ENCODE measurements at regions not wholly inside any gene's neighbourhood (a gene's known extent, or its start where the extent isn't known, plus 50 kb on each side); places are given as distances from the start of the nearest gene placed in this dataset.

DNA sequence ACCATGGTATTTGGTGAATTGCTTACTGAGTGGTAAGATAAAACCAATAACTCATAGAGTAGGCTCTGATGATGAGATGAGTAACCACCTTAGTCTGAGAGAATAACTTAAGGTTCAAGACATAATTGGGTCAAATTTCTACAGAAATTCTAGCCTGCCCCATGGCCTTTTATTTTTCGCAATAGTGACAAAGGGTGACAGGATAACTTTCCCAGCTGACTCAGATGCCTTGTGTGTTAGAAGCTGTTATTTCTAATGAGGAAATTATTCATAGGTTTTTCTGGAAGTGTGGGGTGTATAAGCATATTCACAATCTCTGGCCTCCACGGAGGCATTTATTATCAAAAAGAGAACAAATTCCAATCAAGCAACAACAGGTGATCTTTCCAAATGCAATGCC lies 159.0 kb downstream of the NUP35 start:
- intact Hi-C loops (cut with micrococcal nuclease): no loop called here

DNA sequence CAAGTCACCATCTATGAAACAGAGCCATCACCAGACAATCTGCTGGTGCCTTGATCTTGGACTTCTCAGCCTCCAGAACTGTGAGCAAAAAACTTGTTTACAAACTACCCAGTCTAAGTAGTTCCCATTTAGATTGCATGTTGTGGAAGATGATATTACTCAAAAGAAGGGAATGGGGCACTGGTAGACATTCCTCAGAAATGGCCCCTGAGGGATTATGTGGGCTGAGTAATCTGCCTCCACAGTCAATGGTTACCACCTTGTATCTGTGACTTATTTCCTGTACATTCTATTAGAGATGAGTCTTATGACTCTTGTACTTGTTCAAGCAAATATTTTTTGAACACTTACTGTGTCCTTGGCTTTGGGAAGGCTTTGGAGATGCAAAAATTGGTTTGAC lies 160.4 kb downstream of the NUP35 start:
- intact Hi-C loops (cut with micrococcal nuclease): no loop called here

- intact Hi-C loops (cut with micrococcal nuclease): no loop called here
Observed at GRCh38 chr2:183291436-183291835, 167.2 kb downstream of the NUP35 start.

- intact Hi-C loops (cut with micrococcal nuclease): no loop called here
Observed at GRCh38 chr2:183292028-183292427, 167.8 kb downstream of the NUP35 start.

DNA sequence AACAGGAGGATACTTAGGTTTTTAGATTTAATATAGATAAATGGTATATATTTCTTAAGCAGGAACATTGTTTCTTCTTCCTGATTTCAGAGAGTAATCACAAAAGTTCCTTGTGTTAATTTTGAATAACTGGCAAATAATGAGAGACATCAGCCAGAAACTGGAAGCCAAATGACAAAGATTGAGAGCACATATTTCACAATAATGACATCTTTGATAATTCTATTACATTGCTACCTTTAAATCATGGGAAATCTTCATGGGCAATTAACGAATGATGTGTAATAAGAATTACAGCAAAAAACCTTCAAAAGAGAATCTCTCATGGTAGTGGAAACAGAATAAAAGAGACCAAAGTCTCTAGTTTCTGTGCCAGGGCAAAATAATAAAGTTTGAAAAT lies 215.1 kb downstream of the NUP35 start:
- intact Hi-C loops (cut with micrococcal nuclease): no loop called here

GRCh38 chr2:183341057-183341456 lies 216.8 kb downstream of the NUP35 start:
- intact Hi-C loops (cut with micrococcal nuclease): no loop called here

GRCh38 chr2:183347969-183348368 lies 223.7 kb downstream of the NUP35 start:
- intact Hi-C loops (cut with micrococcal nuclease): no loop called here

GRCh38 chr2:183348492-183348891 lies 224.2 kb downstream of the NUP35 start:
- intact Hi-C loops (cut with micrococcal nuclease): no loop called here

- intact Hi-C loops (cut with micrococcal nuclease): no loop called here
Observed at GRCh38 chr2:183349091-183349490, 224.8 kb downstream of the NUP35 start.

GRCh38 chr2:183359867-183360266 lies 235.6 kb downstream of the NUP35 start:
- intact Hi-C loops (cut with micrococcal nuclease): no loop called here

- intact Hi-C loops (cut with micrococcal nuclease): no loop called here
Observed at GRCh38 chr2:183371545-183371944, 247.3 kb downstream of the NUP35 start.

DNA sequence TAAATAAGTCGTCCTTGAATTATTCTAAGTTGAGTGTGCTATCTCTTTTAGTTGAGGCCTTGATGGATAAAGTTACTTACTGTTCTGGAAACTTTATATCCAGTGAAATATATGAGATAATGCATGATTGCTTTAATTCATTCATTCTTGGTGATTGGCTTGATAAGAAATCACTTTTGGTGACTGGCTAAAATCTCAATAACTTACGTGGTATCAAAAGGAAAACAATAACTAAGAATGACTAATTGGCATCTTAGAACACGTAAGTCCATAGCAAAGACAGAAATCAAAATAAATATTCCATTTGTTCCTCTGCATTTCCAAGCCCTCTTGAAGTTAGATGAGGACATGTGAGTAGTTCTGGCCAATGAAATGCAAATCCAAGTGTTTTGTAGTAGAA lies 251.6 kb downstream of the NUP35 start:
- intact Hi-C loops (cut with micrococcal nuclease): no loop called here

- intact Hi-C loops (cut with micrococcal nuclease): no loop called here
Observed at GRCh38 chr2:183383854-183384253, 259.6 kb downstream of the NUP35 start.

GRCh38 chr2:183389546-183390080 lies 265.4 kb downstream of the NUP35 start:
- intact Hi-C loops (cut with micrococcal nuclease): no loop called here

GRCh38 chr2:183390109-183390508 lies 265.9 kb downstream of the NUP35 start:
- intact Hi-C loops (cut with micrococcal nuclease): no loop called here

DNA sequence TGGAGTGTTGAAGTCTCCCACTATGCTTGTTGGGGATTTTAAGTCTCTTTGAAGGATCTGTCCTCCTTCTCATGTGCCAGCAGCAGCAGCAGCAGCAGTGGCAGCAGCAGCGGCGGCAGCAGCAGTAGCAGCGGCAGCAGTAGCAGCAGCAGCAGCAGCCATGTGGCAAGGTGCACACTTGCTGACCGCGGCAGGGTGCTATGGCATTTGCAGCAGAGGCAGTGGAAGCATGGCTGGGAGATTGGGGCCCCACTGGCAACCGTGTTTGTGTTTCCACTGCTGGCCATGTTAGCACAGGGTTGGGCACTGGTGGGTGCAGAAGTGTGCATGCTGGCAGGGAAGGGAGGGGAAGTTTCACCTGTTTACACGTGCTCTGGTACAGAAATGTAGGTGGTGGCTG lies 280.1 kb downstream of the NUP35 start:
- intact Hi-C loops (cut with micrococcal nuclease): no loop called here

- intact Hi-C loops (cut with micrococcal nuclease): no loop called here
Observed at GRCh38 chr2:183408562-183408961, 284.3 kb downstream of the NUP35 start.

DNA sequence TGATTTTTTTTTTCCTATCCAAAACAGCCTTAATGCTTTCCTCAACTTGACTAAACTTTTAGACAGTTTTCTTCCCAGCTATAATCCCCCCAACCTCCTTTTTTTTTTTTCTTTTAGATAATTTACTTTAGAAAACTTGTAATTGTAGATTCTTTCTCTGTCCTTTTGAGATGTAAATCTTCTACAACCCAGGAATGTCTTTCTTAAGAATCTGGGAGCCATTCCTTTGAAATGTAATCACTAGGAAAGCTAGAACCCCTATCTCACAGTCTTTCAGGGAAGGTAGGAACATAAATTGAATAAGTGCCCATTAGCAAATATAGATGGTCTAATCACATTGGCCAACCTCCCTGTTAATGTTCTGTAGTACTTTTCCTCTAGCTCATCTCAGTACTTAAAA lies 285.4 kb downstream of the NUP35 start:
- intact Hi-C loops (cut with micrococcal nuclease): no loop called here

- intact Hi-C loops (cut with micrococcal nuclease): no loop called here
Observed at GRCh38 chr2:183416753-183417152, 292.5 kb downstream of the NUP35 start.

DNA sequence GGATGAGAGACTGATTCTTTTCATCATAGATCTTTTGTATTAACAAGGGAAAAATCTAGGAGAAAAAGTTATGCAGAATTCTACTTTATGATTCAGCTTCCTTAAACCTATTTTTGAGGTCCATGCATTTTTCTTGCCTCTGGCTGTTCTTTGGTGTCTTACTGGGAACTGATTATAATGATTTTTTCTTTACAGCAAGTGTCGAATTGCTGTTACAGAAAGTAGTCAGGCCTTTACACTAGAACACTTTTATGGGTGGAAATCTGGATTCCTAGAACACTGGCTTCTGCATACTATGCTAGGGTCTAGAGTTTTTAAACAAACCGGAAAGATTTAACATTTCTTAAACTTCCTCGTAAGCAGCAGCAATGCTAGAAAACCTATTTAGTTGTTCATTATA lies 302.6 kb downstream of the NUP35 start:
- intact Hi-C loops (cut with micrococcal nuclease): no loop called here

- intact Hi-C loops (cut with micrococcal nuclease): no loop called here
Observed at GRCh38 chr2:183427558-183427957, 303.3 kb downstream of the NUP35 start.

DNA sequence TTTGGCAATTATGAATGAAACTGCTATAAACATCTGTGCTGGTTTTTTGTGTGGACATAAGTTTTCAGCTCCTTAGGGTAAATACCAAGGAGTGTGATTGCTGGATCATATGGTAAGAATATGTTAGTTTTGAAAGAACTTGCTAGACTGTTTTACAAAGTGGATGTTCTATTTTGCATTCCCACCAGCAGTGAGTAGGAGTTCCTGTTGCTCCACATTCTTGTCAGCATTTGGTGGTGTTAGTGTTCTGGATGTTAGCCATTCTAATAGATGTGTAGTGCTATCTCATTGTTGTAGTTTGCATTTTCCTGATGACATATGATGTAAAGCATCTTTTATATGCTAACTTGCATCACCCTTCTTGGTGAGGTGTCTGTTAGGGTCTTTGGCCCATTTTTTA lies 304.6 kb downstream of the NUP35 start:
- intact Hi-C loops (cut with micrococcal nuclease): no loop called here

DNA sequence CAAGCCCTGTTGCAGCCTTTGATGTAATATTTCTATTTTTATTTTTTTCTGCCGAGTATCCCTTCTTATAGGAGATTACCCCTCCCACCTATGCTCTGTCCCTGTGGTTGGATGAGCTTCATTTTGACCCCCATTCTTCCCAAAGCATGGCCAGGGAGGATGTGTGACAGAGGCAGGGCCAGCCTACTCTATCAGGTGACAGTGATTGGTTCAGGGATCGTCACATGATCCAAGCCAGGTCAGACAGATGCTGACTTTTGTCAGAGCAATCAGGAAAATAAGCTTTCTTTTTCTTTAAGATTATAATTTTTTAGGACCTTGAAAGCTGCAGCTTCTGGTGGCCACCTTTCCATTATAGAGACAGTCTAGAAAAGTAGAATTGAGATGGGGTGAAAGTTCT lies 314.3 kb downstream of the NUP35 start:
- intact Hi-C loops (cut with micrococcal nuclease): no loop called here

GRCh38 chr2:183455056-183455455 lies 330.8 kb downstream of the NUP35 start:
- intact Hi-C loops (cut with micrococcal nuclease): no loop called here
